ENCODE measurements at regions not wholly inside any gene's neighbourhood (a gene's known extent, or its start where the extent isn't known, plus 50 kb on each side); places are given as distances from the start of the nearest gene placed in this dataset.

DNA sequence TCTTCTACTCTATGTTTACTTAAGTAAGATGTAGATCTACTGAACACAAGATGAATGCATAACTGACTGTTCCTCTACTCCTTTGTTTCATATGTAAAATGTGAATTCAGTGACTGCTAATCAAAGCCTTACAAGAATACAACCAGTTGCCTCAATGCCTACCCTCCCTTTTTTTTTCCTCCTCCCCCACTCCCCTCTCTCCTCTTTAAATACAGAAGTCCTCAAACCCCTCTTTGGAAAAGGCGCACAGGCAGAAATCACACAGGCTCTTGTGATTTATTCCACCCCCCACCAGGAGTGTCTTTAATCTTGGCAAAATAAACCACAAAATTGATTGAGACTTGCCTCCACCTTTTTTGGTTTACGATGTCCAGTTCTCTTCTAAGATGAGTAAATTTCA is 398.5 kb downstream of the DMAC1 start:
- no peak overlapping the region for H2BK5ac ChIP-seq (ENCODE audit: low read depth, low read length)
- H3K23ac ChIP-seq (ENCODE audit: insufficient read length), result no peak overlapping the region
- no peak overlapping the region; a peak in 1 of 4 replicates for H3K4me2 ChIP-seq (ENCODE audit: insufficient read depth in 1 of 2, low read depth in 2 of 2, low read length in 2 of 2)
- no peak overlapping the region for H2BK15ac ChIP-seq (ENCODE audit: low read length)
- H3K56ac ChIP-seq (replicated peaks; ENCODE audit: insufficient read length, low read depth, low read length), result no peak overlapping the region
- H2BK120ac ChIP-seq (replicated peaks; ENCODE audit: low read depth, low read length), result no peak overlapping the region
- no peaks in the 10 kb centered on the region for H3K79me1 ChIP-seq (ENCODE audit: low read depth, low read length)
- peak overlapping the region; percentile 26; the same call in 1 of the 2 replicates for H2BK20ac ChIP-seq (ENCODE audit: low read length)
- no peaks in the 10 kb centered on the region for H3K27me3 ChIP-seq (replicated peaks in 1 of 4; ENCODE audit: control insufficient read depth in 3 of 4, extremely low read depth in 1 of 4, insufficient read depth in 3 of 4, low read length in 3 of 4)
- no peaks in the 10 kb centered on the region for H4K20me1 ChIP-seq (replicated peaks in 1 of 2; ENCODE audit: control insufficient read depth in 1 of 2, insufficient read depth in 2 of 2, low read length in 2 of 2)
- no peak for DNase-seq (ENCODE audit: low read depth in 1 of 2, low spot score in 2 of 2)
- H3K18ac ChIP-seq (ENCODE audit: extremely low read depth, low read length), result no peak overlapping the region
- H4K91ac ChIP-seq (replicated peaks; ENCODE audit: insufficient read length, low read length), result no peak overlapping the region
- no peak overlapping the region for H2AK5ac ChIP-seq (ENCODE audit: low read depth, low read length)
- WGBS, 2 experiments (ENCODE audit: extremely low coverage in 1 of 2, insufficient coverage in 1 of 2, insufficient read length in 1 of 2, insufficient replicate concordance in 2 of 2, low coverage in 1 of 2, low lambda C conversion rate in 2 of 2, missing lambda C conversion rate in 1 of 2), result 83% methylated on average over 2 of the region's 2 CpGs; no CpG with 5 or more reads in 1 of the 2 experiments
- POLR2A ChIA-PET (ENCODE audit: partially characterized antibody), result no interaction called here
- no peak overlapping the region for H3K4me3 ChIP-seq (ENCODE audit: extremely low read depth in 1 of 4, insufficient read depth in 2 of 4, low read depth in 3 of 4, low read length in 4 of 4)
- no peak overlapping the region for H2AFZ ChIP-seq (ENCODE audit: low read length)
- H3K14ac ChIP-seq (ENCODE audit: insufficient read length), result no peak overlapping the region
- no peak overlapping the region for H4K5ac ChIP-seq (ENCODE audit: insufficient read length, low read depth, low read length)
- no peak overlapping the region for H3K9ac ChIP-seq (replicated peaks in 1 of 4; ENCODE audit: extremely low read depth in 1 of 4, low read depth in 3 of 4, low read length in 3 of 4)
- H3K36me3 ChIP-seq (ENCODE audit: control insufficient read depth in 2 of 4, insufficient read depth in 4 of 4, low read length in 3 of 4), result no peaks in the 10 kb centered on the region
- peaks cover 3 to 18% (median 14%) of the 10 kb centered on the region in 4 experiments; a peak in 5 of 7 replicates for H3K4me1 ChIP-seq (replicated peaks in 1 of 4; ENCODE audit: control insufficient read depth in 3 of 4, insufficient read depth in 4 of 4, low read length in 3 of 4)
- H3K79me2 ChIP-seq (ENCODE audit: control insufficient read depth in 1 of 2, insufficient read depth in 2 of 2, low read length in 2 of 2), result no peaks in the 10 kb centered on the region
- H2BK12ac ChIP-seq (ENCODE audit: low read depth, low read length), result no peak overlapping the region; the same call in 1 of the 2 replicates
- H4K8ac ChIP-seq (ENCODE audit: extremely low read depth, insufficient read depth, low read length), result no peak overlapping the region
- CTCF ChIA-PET (ENCODE audit: partially characterized antibody), result interaction anchor here (0.9 to 2.4 kb wide), 12 partner anchors 8 to 344 kb away, joined by 3 to 11 read pairs (median 4); no protein-coding TSS in a partner anchor
- no peak overlapping the region for H3K27ac ChIP-seq (ENCODE audit: low read depth, low read length)
- no peak for FAIRE-seq
- no peaks in the 10 kb centered on the region for H3K9me3 ChIP-seq (ENCODE audit: insufficient read depth in 2 of 2, low read depth in 1 of 2, low read length in 1 of 2)
- no peaks in the 10 kb centered on the region; the same call in 1 of the 2 replicates for H3K23me2 ChIP-seq (ENCODE audit: low read depth, low read length)
- H3K4ac ChIP-seq (replicated peaks; ENCODE audit: insufficient read length, low read depth, low read length), result no peak overlapping the region
- no peak for TF ChIP-seq KDM4A (IDR thresholded peaks at IDR 0.05; ENCODE audit: low read depth, low read length, severe bottlenecking)
- no peak for TF ChIP-seq RFX5 (IDR thresholded peaks at IDR 0.05; ENCODE audit: borderline replicate concordance, low read depth, low read length)
- no peak for TF ChIP-seq KDM5A (IDR thresholded peaks at IDR 0.05; ENCODE audit: low read length)
- no peak for TF ChIP-seq CEBPB (IDR thresholded peaks at IDR 0.05; ENCODE audit: low read depth, low read length)
- no peak for TF ChIP-seq BCL11A (IDR thresholded peaks at IDR 0.05; ENCODE audit: low read depth in 2 of 2, low read length in 2 of 2)
- TF ChIP-seq SP4 (IDR thresholded peaks at IDR 0.05; ENCODE audit: low read length), result no peak
- no peak for TF ChIP-seq RAD21 (IDR thresholded peaks at IDR 0.05 in 1 of 2, conservative IDR thresholded peaks at IDR 0.05 in 1 of 2; ENCODE audit: low read depth in 2 of 2, low read length in 2 of 2)
- no peak for TF ChIP-seq SP2 (IDR thresholded peaks at IDR 0.05; ENCODE audit: low read length)
- TF ChIP-seq GABPA (IDR thresholded peaks at IDR 0.05; ENCODE audit: borderline replicate concordance, insufficient read depth, low read length), result no peak
- TF ChIP-seq EZH2 (IDR thresholded peaks at IDR 0.05; ENCODE audit: low read depth, low read length, severe bottlenecking), result no peak
- TF ChIP-seq, protein P1, sequence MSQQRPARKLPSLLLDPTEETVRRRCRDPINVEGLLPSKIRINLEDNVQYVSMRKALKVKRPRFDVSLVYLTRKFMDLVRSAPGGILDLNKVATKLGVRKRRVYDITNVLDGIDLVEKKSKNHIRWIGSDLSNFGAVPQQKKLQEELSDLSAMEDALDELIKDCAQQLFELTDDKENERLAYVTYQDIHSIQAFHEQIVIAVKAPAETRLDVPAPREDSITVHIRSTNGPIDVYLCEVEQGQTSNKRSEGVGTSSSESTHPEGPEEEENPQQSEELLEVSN (IDR thresholded peaks at IDR 0.05), result no peak
- TF ChIP-seq FOSL1 (IDR thresholded peaks at IDR 0.05; ENCODE audit: insufficient read depth, low read depth, low read length), result no peak
- TF ChIP-seq CBX8 (IDR thresholded peaks at IDR 0.05; ENCODE audit: borderline replicate concordance, low read depth, low read length), result no peak
- TF ChIP-seq PHF8 (conservative IDR thresholded peaks at IDR 0.05; ENCODE audit: low read depth, low read length), result no peak

All from H1 (cell line).